ENCODE measurements at regions not wholly inside any gene's neighbourhood (a gene's known extent, or its start where the extent isn't known, plus 50 kb on each side); places are given as distances from the start of the nearest gene placed in this dataset.

GRCh38 chr4:31748382-31748781, 1028.2 kb downstream of the PCDH7 start:
- TF ChIP-seq CTCF (IDR thresholded peaks at IDR 0.05) (no peak), POLR2A (IDR thresholded peaks at IDR 0.05) (no peak)
